ENCODE measurements at regions not wholly inside any gene's neighbourhood (a gene's known extent, or its start where the extent isn't known, plus 50 kb on each side); places are given as distances from the start of the nearest gene placed in this dataset.

DNA sequence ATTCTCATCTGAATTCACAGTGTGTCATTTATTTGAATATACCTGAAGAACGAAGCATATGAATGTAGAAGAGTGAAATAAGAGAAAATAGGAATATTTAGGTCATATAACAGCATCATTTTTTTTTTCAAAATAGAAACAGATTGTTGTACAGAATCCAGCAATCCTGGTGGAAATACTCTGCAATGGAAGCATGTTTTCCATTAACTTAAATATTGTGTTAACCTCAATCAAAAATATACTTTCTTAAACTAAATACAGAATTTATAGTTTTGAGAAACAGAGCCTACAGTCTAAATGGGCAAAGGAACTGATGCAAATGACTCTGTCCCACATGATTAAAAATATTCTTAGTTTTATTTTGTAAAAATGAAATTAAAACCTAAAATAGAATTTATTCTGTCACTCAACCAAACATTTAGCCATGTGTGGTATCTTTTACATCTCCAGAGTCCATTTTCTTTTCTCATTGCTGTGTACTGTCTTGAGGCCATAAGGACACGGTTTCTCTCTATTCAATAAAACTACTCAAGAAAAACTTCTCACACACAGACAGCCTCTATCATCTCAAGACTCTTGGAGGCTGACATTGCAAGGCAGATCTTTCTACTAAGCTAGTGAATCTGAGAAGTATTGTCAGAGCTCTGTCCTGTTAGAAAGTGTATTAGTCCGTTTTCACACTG is 322.6 kb downstream of the LTN1 start:
- Mint-ChIP-seq H3K9me3 (peaks cover 3% of the 10 kb centered on the region), H3K27me3 (ENCODE audit: insufficient read depth, low read depth) (no peaks in the 10 kb centered on the region), H3K4me3 (no peak overlapping the region), H3K4me1 (no peaks in the 10 kb centered on the region), H3K27ac (no peak overlapping the region), H3K36me3 (no peaks in the 10 kb centered on the region)
- TF ChIP-seq EZH2 (IDR thresholded peaks at IDR 0.05) (no peak), EZH2phosphoT487 (IDR thresholded peaks at IDR 0.05) (no peak)
- TF ChIP-seq, protein P1, sequence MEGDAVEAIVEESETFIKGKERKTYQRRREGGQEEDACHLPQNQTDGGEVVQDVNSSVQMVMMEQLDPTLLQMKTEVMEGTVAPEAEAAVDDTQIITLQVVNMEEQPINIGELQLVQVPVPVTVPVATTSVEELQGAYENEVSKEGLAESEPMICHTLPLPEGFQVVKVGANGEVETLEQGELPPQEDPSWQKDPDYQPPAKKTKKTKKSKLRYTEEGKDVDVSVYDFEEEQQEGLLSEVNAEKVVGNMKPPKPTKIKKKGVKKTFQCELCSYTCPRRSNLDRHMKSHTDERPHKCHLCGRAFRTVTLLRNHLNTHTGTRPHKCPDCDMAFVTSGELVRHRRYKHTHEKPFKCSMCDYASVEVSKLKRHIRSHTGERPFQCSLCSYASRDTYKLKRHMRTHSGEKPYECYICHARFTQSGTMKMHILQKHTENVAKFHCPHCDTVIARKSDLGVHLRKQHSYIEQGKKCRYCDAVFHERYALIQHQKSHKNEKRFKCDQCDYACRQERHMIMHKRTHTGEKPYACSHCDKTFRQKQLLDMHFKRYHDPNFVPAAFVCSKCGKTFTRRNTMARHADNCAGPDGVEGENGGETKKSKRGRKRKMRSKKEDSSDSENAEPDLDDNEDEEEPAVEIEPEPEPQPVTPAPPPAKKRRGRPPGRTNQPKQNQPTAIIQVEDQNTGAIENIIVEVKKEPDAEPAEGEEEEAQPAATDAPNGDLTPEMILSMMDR (IDR thresholded peaks at IDR 0.05): no peak
- Histone ChIP-seq H3K9me3 (ENCODE audit: low read depth) (no peaks in the 10 kb centered on the region), H4K20me1 (ENCODE audit: low read depth) (no peaks in the 10 kb centered on the region), H3K79me2 (ENCODE audit: low read depth) (no peaks in the 10 kb centered on the region), H2AFZ (replicated peaks) (no peak overlapping the region), H3F3A (ENCODE audit: low read depth) (no peaks in the 10 kb centered on the region), H3K36me3 (no peaks in the 10 kb centered on the region), H3K4me2 (no peak overlapping the region), H3K27me3 (no peaks in the 10 kb centered on the region), H3K27ac (no peak overlapping the region), H3K9ac (no peak overlapping the region), H3K4me3 (no peak overlapping the region), H3K4me1 (no peaks in the 10 kb centered on the region)
- DNase-seq (ENCODE audit: low spot score): no peak

DNA sequence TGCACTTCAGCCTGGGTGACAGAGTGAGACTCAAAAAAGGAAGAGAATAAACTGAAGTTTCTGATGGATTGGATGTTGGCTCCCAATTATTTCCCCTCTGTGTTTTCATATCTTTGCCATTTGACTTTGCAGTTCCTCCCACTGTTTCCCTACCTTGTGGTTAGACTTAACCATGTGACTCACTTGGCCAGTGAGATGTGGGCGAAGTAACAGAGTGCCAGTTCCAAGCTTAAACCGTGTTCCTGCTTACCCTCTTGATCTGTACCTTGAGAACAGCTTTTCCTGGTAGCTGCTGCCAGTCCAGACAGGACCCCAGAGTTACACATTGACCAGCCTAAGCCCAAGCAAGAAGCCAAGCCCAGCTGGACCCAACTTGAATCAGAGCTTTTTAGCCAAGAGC is 323.4 kb downstream of the LTN1 start:
- H3K4me1 Mint-ChIP-seq: no peaks in the 10 kb centered on the region
- Histone ChIP-seq H3K9ac (no peak overlapping the region), H2AFZ (replicated peaks) (no peak overlapping the region), H3K9me3 (ENCODE audit: low read depth) (no peaks in the 10 kb centered on the region), H3K27ac (no peak overlapping the region), H4K20me1 (ENCODE audit: low read depth) (no peaks in the 10 kb centered on the region), H3K4me2 (no peak overlapping the region), H3K36me3 (no peaks in the 10 kb centered on the region), H3K27me3 (no peaks in the 10 kb centered on the region), H3K79me2 (ENCODE audit: low read depth) (no peaks in the 10 kb centered on the region), H3K4me1 (no peaks in the 10 kb centered on the region), H3K4me3 (no peak overlapping the region), H3F3A (ENCODE audit: low read depth) (no peaks in the 10 kb centered on the region)
- peaks cover 3% of the 10 kb centered on the region for H3K9me3 Mint-ChIP-seq
- no peaks in the 10 kb centered on the region for H3K27me3 Mint-ChIP-seq (ENCODE audit: insufficient read depth, low read depth)
- H3K27ac Mint-ChIP-seq: no peak overlapping the region
- no peak overlapping the region for H3K4me3 Mint-ChIP-seq
- no peaks in the 10 kb centered on the region for H3K36me3 Mint-ChIP-seq
- DNase-seq (ENCODE audit: low spot score): no peak
- TF ChIP-seq EZH2phosphoT487 (IDR thresholded peaks at IDR 0.05) (no peak), EZH2 (IDR thresholded peaks at IDR 0.05) (no peak)
- TF ChIP-seq, protein P1 (IDR thresholded peaks at IDR 0.05): no peak

DNA sequence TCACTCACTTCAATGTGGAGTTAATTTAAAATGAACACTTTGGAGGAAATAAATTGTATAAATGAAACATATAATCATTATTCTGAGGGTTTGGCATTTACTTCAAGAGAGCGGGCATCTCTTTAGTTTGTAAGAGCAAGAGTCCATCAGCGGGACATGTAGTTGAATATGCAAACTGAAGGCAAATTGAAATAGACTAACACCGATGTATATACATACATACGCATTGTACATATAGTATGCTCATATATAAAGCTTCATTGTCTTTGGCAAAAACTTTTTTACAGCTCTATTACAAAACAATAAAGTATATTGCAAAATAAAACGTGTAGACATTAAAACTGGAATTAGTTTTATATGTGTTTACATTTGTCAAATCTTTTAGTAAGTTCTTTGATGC is 328.9 kb downstream of the LTN1 start:
- Histone ChIP-seq H2AFZ (replicated peaks) (no peak overlapping the region), H3K4me3 (no peak overlapping the region), H3K27ac (no peak overlapping the region), H3K9ac (no peak overlapping the region), H3K36me3 (no peaks in the 10 kb centered on the region), H3K27me3 (no peaks in the 10 kb centered on the region), H3K9me3 (ENCODE audit: low read depth) (no peaks in the 10 kb centered on the region), H3F3A (ENCODE audit: low read depth) (no peaks in the 10 kb centered on the region), H4K20me1 (ENCODE audit: low read depth) (no peaks in the 10 kb centered on the region), H3K79me2 (ENCODE audit: low read depth) (no peaks in the 10 kb centered on the region), H3K4me2 (no peak overlapping the region), H3K4me1 (no peaks in the 10 kb centered on the region)
- DNase-seq (ENCODE audit: low spot score): no peak
- Mint-ChIP-seq H3K27ac (no peak overlapping the region), H3K9me3 (no peaks in the 10 kb centered on the region), H3K36me3 (no peaks in the 10 kb centered on the region), H3K27me3 (ENCODE audit: insufficient read depth, low read depth) (no peaks in the 10 kb centered on the region), H3K4me3 (no peak overlapping the region), H3K4me1 (no peaks in the 10 kb centered on the region)
- TF ChIP-seq, protein P1 (IDR thresholded peaks at IDR 0.05): no peak
- TF ChIP-seq EZH2 (IDR thresholded peaks at IDR 0.05) (no peak), EZH2phosphoT487 (IDR thresholded peaks at IDR 0.05) (no peak)
